Endothelial cell of umbilical vein (primary cell): ENCODE measurements at regions not wholly inside any gene's neighbourhood (a gene's known extent, or its start where the extent isn't known, plus 50 kb on each side); places are given as distances from the start of the nearest gene placed in this dataset.

ENCODE experiments used
- BruUV-seq: library from RNA; stranded (reverse); fragments of 400-500 nt; replicated peaks from 2 replicates; lab custom pipeline; 2021; lab: Mats Ljungman, UMichigan
- CTCF ChIA-PET: fragments of 300-600, 350-600 bp; sonication (Branson Sonifier 250); formaldehyde crosslinking; loops from one replicate; lab custom pipeline; 2021; ENCODE audit warnings: antibody characterized with exemption, inconsistent platforms; lab: Charles Lee
- POLR2A ChIA-PET: fragments of 300-600, 350-600 bp; sonication (Branson Sonifier 250); formaldehyde crosslinking; loops from one replicate; lab custom pipeline; 2021; ENCODE audit warnings: antibody characterized with exemption, inconsistent platforms; lab: Charles Lee
- DNase-seq: peaks from one replicate; pipeline ENCODE4 v3.0.0-alpha.2; 2011; ENCODE audit warnings: low read depth, low spot score
- FAIRE-seq: peaks from 2 replicates; lab custom pipeline; 2011; peaks lifted over from hg19 to GRCh38; lab: Jason Lieb, UNC
- H2AFZ ChIP-seq: 2 replicates; pipeline ENCODE4 v1.6.0; 2012; ENCODE audit warnings: low read depth, low read length, control low read depth, inconsistent platforms
- H3K27ac ChIP-seq: 2 replicates; pipeline ENCODE4 v1.5.1; 2011; ENCODE audit warnings: low read depth, mild to moderate bottlenecking, control low read depth, low read length, moderate library complexity; ENCODE audit not compliant: insufficient read depth
- H3K27me3 ChIP-seq, 2 experiments: 2 replicates each; pipeline versions ENCODE4 v1.6.0 to v1.6.1; 2011; ENCODE audit warnings: low read length in 2 of 2, mixed read lengths in 1 of 2; ENCODE audit not compliant: control insufficient read depth in 2 of 2, insufficient read depth in 2 of 2
- H3K36me3 ChIP-seq, 2 experiments: 2 replicates in 1 of 2; 3 replicates in 1 of 2; pipeline ENCODE4 v1.5.1; 2011; ENCODE audit warnings: low read length in 2 of 2, mild to moderate bottlenecking in 1 of 2, moderate library complexity in 1 of 2; ENCODE audit not compliant: control insufficient read depth in 2 of 2, insufficient read depth in 2 of 2; ENCODE audit errors: extremely low read depth in 1 of 2
- H3K4me1 ChIP-seq: 3 replicates; pipeline ENCODE4 v1.5.1; 2011; ENCODE audit warnings: mild to moderate bottlenecking, low read length; ENCODE audit not compliant: control insufficient read depth, insufficient read depth; ENCODE audit errors: extremely low read depth
- H3K4me2 ChIP-seq: 2 replicates; pipeline ENCODE4 v1.6.1; 2011; ENCODE audit warnings: low read length, control low read depth, mixed read lengths; ENCODE audit not compliant: insufficient read depth
- H3K4me3 ChIP-seq, 3 experiments: fragments of 200-600 bp in 1 of 3; sonication (generic), shearing (Covaris generic) in 1 of 3; replicated peaks in 1 of 3; 2 replicates each; pipeline ENCODE4 v1.5.1; 2011 to 2016; ENCODE audit warnings: control low read depth in 3 of 3, low read length in 3 of 3, mild to moderate bottlenecking in 2 of 3, inconsistent platforms in 1 of 3, low read depth in 1 of 3, moderate library complexity in 1 of 3; ENCODE audit not compliant: insufficient read depth in 1 of 3
- H3K79me2 ChIP-seq: 2 replicates; pipeline ENCODE4 v1.6.0; 2012; ENCODE audit warnings: low read length, inconsistent platforms; ENCODE audit not compliant: control insufficient read depth, insufficient read depth
- H3K9ac ChIP-seq: replicated peaks from 2 replicates; pipeline ENCODE3; 2011; ENCODE audit warnings: low read length, control low read depth; ENCODE audit not compliant: insufficient read depth; ENCODE audit errors: extremely low read depth
- H3K9me1 ChIP-seq: replicated peaks from 3 replicates; pipeline ENCODE4 v1.6.0; 2011; ENCODE audit warnings: mild to moderate bottlenecking, low read length; ENCODE audit not compliant: control insufficient read depth, insufficient read depth; ENCODE audit errors: extremely low read depth
- H3K9me3 ChIP-seq: replicated peaks from 2 replicates; pipeline ENCODE4 v1.5.1; 2012; ENCODE audit warnings: low read length, inconsistent platforms; ENCODE audit not compliant: control insufficient read depth, insufficient read depth
- H4K20me1 ChIP-seq: replicated peaks from 2 replicates; pipeline ENCODE3; 2011; ENCODE audit warnings: mild to moderate bottlenecking, low read length; ENCODE audit not compliant: control insufficient read depth, insufficient read depth; ENCODE audit errors: extremely low read depth
- CTCF ChIP-seq, 2 donors: IDR thresholded peaks; 1 replicate in 1 of 2; 2 replicates in 1 of 2; pipeline ENCODE4 v1.5.1; 2011; ENCODE audit warnings: low read length in 2 of 2, mild to moderate bottlenecking in 2 of 2, moderate library complexity in 2 of 2, control low read depth in 1 of 2, inconsistent platforms in 1 of 2, low read depth in 1 of 2; ENCODE audit not compliant: insufficient read depth in 1 of 2; ENCODE audit errors: extremely low read depth in 1 of 2
- EZH2 ChIP-seq: IDR thresholded peaks from 2 replicates; pipeline ENCODE4 v1.6.1; 2012; ENCODE audit warnings: borderline replicate concordance, low read depth, mild to moderate bottlenecking, moderate library complexity, low read length, inconsistent platforms; ENCODE audit not compliant: severe bottlenecking
- FOS ChIP-seq: IDR thresholded peaks from 2 replicates; pipeline ENCODE4 v1.6.1; 2011; ENCODE audit warnings: mild to moderate bottlenecking, low read length, moderate library complexity, borderline replicate concordance; ENCODE audit not compliant: insufficient read depth
- GATA2 ChIP-seq: IDR thresholded peaks from 2 replicates; pipeline ENCODE4 v1.7.0; 2011; ENCODE audit warnings: low read depth, mild to moderate bottlenecking, moderate library complexity, mixed read lengths, low read length; ENCODE audit not compliant: insufficient read length, insufficient read depth
- JUN ChIP-seq: IDR thresholded peaks from 2 replicates; pipeline ENCODE4 v1.6.1; 2011; ENCODE audit warnings: borderline replicate concordance, low read depth; ENCODE audit not compliant: insufficient read length, insufficient read depth
- MAX ChIP-seq: IDR thresholded peaks from 2 replicates; pipeline ENCODE4 v1.6.1; 2011; ENCODE audit not compliant: insufficient read depth, insufficient read length
- MYC ChIP-seq: IDR thresholded peaks from one replicate; pipeline ENCODE4 v1.6.1; 2011; ENCODE audit warnings: mild to moderate bottlenecking, low read depth, low read length
- POLR2A ChIP-seq: IDR thresholded peaks from 2 replicates; pipeline ENCODE4 v1.6.1; 2012; ENCODE audit warnings: low read depth, mild to moderate bottlenecking, control low read depth, low read length
- POLR2AphosphoS5 ChIP-seq: IDR thresholded peaks from 2 replicates; pipeline ENCODE4 v1.6.1; 2012; ENCODE audit warnings: low read depth, mild to moderate bottlenecking, control low read depth, low read length, moderate library complexity; ENCODE audit not compliant: insufficient read depth
- dilution Hi-C: fragments of 300-500 bp; cut with MboI; formaldehyde crosslinking; loops from one replicate; pipeline ENCODE4 v1.15.0; 2019; ENCODE audit warnings: low sequenced_read_pairs; ENCODE audit not compliant: extremely low pct_ligation_motif_present
- intact Hi-C: fragments of 100-400 bp; cut with micrococcal nuclease; formaldehyde crosslinking; loops from one replicate; pipeline ENCODE4 v1.10.0; 2022

GRCh38 chr1:172906778-172907592, 143.8 kb downstream of the TNFSF18 start:
- Histone ChIP-seq H3K9ac (peak overlapping the region; percentile 82), H3K79me2 (no peaks in the 10 kb centered on the region), H3K27me3 (no peaks in the 10 kb centered on the region), H4K20me1 (no peaks in the 10 kb centered on the region), H3K4me2 (peak overlapping the region; percentile 58), H3K36me3 (no peaks in the 10 kb centered on the region), H3K27ac (peak overlapping the region; percentile 88), H2AFZ (no peak overlapping the region), H3K4me1 (peaks cover 84% of the 10 kb centered on the region), H3K4me3 (no peak overlapping the region), H3K9me3 (no peaks in the 10 kb centered on the region), H3K9me1 (no peaks in the 10 kb centered on the region)
- CTCF ChIA-PET = interaction anchor here (1.1 to 2.8 kb wide), 7 partner anchors 11 to 295 kb away, joined by 3 to 21 read pairs (median 5); no protein-coding TSS in a partner anchor
- dilution Hi-C loops = no loop called here
- POLR2A ChIA-PET = interaction anchor here (0.5 to 1.5 kb wide), 5 partner anchors 9 to 296 kb away, joined by 3 to 9 read pairs (median 5); no protein-coding TSS in a partner anchor
- intact Hi-C loops = loop anchor here (1.0 to 10.0 kb wide), 14 partner anchors 10 to 1115 kb away; partner anchors contain the start of genes RC3H1 and TNFSF18
- FAIRE-seq (peak; percentile 82), DNase-seq (peak; percentile 96)
- TSS peak; percentile 0 for BruUV-seq
- TF ChIP-seq POLR2AphosphoS5 (peak; percentile 91), CTCF (IDR thresholded peaks at IDR 0.05; ENCODE audit: extremely low read depth in 1 of 2, insufficient read depth in 1 of 2, low read depth in 1 of 2, low read length in 2 of 2) (no peak), GATA2 (peak; percentile 87), MAX (no peak), MYC (no peak), FOS (peak; percentile 90), JUN (peak; percentile 83), EZH2 (no peak), POLR2A (peak; percentile 58)
